ENCODE measurements at regions not wholly inside any gene's neighbourhood (a gene's known extent, or its start where the extent isn't known, plus 50 kb on each side); places are given as distances from the start of the nearest gene placed in this dataset.

GRCh38 chr4:186002853-186003252 is 66.1 kb upstream of the TLR3 start:
- H3K27ac ChIP-seq, result no peak overlapping the region
- DNase-seq (ENCODE audit: low spot score), result no peak
- no peak for TF ChIP-seq CTCF (IDR thresholded peaks at IDR 0.05)
- H3K4me3 ChIP-seq, result no peak overlapping the region

- Histone ChIP-seq H3K4me3 (no peak overlapping the region), H3K27ac (no peak overlapping the region)
- DNase-seq (ENCODE audit: low spot score), result no peak
- no peak for TF ChIP-seq CTCF (IDR thresholded peaks at IDR 0.05)
Measured at GRCh38 chr4:186003746-186004145, 65.2 kb upstream of the TLR3 start.

- no peak for TF ChIP-seq CTCF (IDR thresholded peaks at IDR 0.05)
- H3K4me3 ChIP-seq, result no peak overlapping the region
- DNase-seq (ENCODE audit: low spot score), result no peak
Measured at GRCh38 chr4:186008057-186008456, 60.9 kb upstream of the TLR3 start.

GRCh38 chr4:186009976-186010375 is 59.0 kb upstream of the TLR3 start:
- TF ChIP-seq CTCF (IDR thresholded peaks at IDR 0.05), result no peak
- DNase-seq (ENCODE audit: low spot score), result no peak
- H3K27ac ChIP-seq, result no peak overlapping the region

More at GRCh38 chr4:186008057-186008456, 60.9 kb upstream of the TLR3 start:
- H3K27ac ChIP-seq, result no peak overlapping the region

GRCh38 chr4:186010821-186011220 is 58.1 kb upstream of the TLR3 start:
- DNase-seq (ENCODE audit: low spot score), result no peak
- TF ChIP-seq CTCF (IDR thresholded peaks at IDR 0.05), result no peak
- H3K4me3 ChIP-seq, result no peak overlapping the region
- no peak overlapping the region for H3K27ac ChIP-seq

More at GRCh38 chr4:186009976-186010375, 59.0 kb upstream of the TLR3 start:
- no peak overlapping the region for H3K4me3 ChIP-seq

GRCh38 chr4:186012071-186012470 is 56.9 kb upstream of the TLR3 start:
- no peak for TF ChIP-seq CTCF (IDR thresholded peaks at IDR 0.05)
- Histone ChIP-seq H3K4me3 (no peak overlapping the region), H3K27ac (no peak overlapping the region)
- no peak for DNase-seq (ENCODE audit: low spot score)

GRCh38 chr4:186013419-186014186 is 55.4 kb upstream of the TLR3 start:
- TF ChIP-seq CTCF (IDR thresholded peaks at IDR 0.05), result no peak
- no peak overlapping the region for H3K27ac ChIP-seq
- H3K4me3 ChIP-seq, result no peak overlapping the region
- DNase-seq (ENCODE audit: low spot score), result no peak
